ENCODE measurements at regions not wholly inside any gene's neighbourhood (a gene's known extent, or its start where the extent isn't known, plus 50 kb on each side); places are given as distances from the start of the nearest gene placed in this dataset.
"Not testable (repeated sequence)": the region's sequence is repeated elsewhere in the genome, so short reads cannot be mapped to it uniquely, and the experiment has no call there.

- in situ Hi-C loops (cut with MboI); CTCF ChIA-PET (ENCODE audit: low intra/inter-chr PET ratio); intact Hi-C loops (cut with micrococcal nuclease): not testable (repeated sequence)
Measured at GRCh38 chr16:15219679-15220615, 125.9 kb upstream of the RRN3 start.

More at GRCh38 chr16:15219679-15220615, 125.9 kb upstream of the RRN3 start:
- BruUV-seq (replicated peaks); POLR2A ChIA-PET; H3K27me3 ChIP-seq (ENCODE audit: control insufficient read depth in 2 of 2, insufficient read depth in 2 of 2, low read length in 2 of 2); H3K4me2 ChIP-seq (ENCODE audit: insufficient read depth, low read length); H3K4me1 ChIP-seq (replicated peaks in 1 of 2; ENCODE audit: control insufficient read depth in 2 of 2, insufficient read depth in 2 of 2, low read length in 2 of 2); H3K36me3 ChIP-seq (ENCODE audit: control insufficient read depth, insufficient read depth, low read length); H2AFZ ChIP-seq (ENCODE audit: low read depth, low read length); H3K27ac ChIP-seq (ENCODE audit: extremely low read depth, low read depth, low read length); H3K9ac ChIP-seq (ENCODE audit: insufficient read depth in 1 of 2, low read depth in 2 of 2, low read length in 2 of 2); H3K4me3 ChIP-seq; H4K20me1 ChIP-seq (replicated peaks; ENCODE audit: control insufficient read depth, insufficient read depth, low read length); H3K9me3 ChIP-seq (replicated peaks; ENCODE audit: control insufficient read depth, insufficient read depth, low read depth, low read length); H3K9me1 ChIP-seq (ENCODE audit: control insufficient read depth, insufficient read depth, low read length); TF ChIP-seq REST (CRISPR knock-in tag; IDR thresholded peaks at IDR 0.05; ENCODE audit: low read depth): not testable (repeated sequence)
- WGBS (ENCODE audit: insufficient coverage, low coverage, missing lambda C conversion rate): 29% methylated on average over 2 of the region's 19 CpGs
- FAIRE-seq: peak; percentile 92
- peaks cover 13% of the 10 kb centered on the region for H3K79me2 ChIP-seq (ENCODE audit: control insufficient read depth, insufficient read depth, low read length)
- TF ChIP-seq RAD21 (CRISPR knock-in tag; conservative IDR thresholded peaks at IDR 0.05 in 1 of 2, IDR thresholded peaks at IDR 0.05 in 1 of 2) (peak; percentile 34 to 43; a peak in 2 of 4 replicates), REST (IDR thresholded peaks at IDR 0.05; ENCODE audit: borderline replicate concordance) (peak; percentile 30; the same call in 1 of the 2 replicates)
- TF ChIP-seq, protein P1, sequence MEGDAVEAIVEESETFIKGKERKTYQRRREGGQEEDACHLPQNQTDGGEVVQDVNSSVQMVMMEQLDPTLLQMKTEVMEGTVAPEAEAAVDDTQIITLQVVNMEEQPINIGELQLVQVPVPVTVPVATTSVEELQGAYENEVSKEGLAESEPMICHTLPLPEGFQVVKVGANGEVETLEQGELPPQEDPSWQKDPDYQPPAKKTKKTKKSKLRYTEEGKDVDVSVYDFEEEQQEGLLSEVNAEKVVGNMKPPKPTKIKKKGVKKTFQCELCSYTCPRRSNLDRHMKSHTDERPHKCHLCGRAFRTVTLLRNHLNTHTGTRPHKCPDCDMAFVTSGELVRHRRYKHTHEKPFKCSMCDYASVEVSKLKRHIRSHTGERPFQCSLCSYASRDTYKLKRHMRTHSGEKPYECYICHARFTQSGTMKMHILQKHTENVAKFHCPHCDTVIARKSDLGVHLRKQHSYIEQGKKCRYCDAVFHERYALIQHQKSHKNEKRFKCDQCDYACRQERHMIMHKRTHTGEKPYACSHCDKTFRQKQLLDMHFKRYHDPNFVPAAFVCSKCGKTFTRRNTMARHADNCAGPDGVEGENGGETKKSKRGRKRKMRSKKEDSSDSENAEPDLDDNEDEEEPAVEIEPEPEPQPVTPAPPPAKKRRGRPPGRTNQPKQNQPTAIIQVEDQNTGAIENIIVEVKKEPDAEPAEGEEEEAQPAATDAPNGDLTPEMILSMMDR (IDR thresholded peaks at IDR 0.05 in 2 of 3, conservative IDR thresholded peaks at IDR 0.05 in 1 of 3; ENCODE audit: insufficient read depth in 2 of 3, low read depth in 1 of 3, low read length in 3 of 3): peak; percentile 45 to 69 (median 54); a peak in 5 of 6 replicates
- peak; percentile 91 for ATAC-seq
- DNase-seq (ENCODE audit: extremely low read depth in 1 of 4, low spot score in 3 of 4): peak in 1 of 4 experiments; percentile 3
